Right lobe of liver (tissue), 6 donors: ENCODE measurements at regions not wholly inside any gene's neighbourhood (a gene's known extent, or its start where the extent isn't known, plus 50 kb on each side); places are given as distances from the start of the nearest gene placed in this dataset.

ENCODE experiments used
- ATAC-seq, 4 donors: fragments of 200-7000 bp; cut with Tn5 transposase; one replicate each; pipeline ENCODE4 v1.9.1; 2020; ENCODE audit warnings: mild to moderate bottlenecking in 4 of 4, moderate library complexity in 4 of 4
- DNase-seq, 3 donors: peaks; one replicate each; pipeline ENCODE4 v3.0.0-alpha.2; 2020
- H3K27ac ChIP-seq, 3 donors: fragments of 200-600 bp; one replicate each; pipeline ENCODE4 v1.8.0; 2022
- H3K27me3 ChIP-seq, 2 donors: fragments of 200-600 bp; one replicate each; pipeline ENCODE4 v1.8.0; 2022
- H3K36me3 ChIP-seq, 4 donors: fragments of 200-600 bp; sonication (generic) in 1 of 4; one replicate each; pipeline versions ENCODE4 v1.5.1 to v1.8.0; 2017 to 2022; ENCODE audit warnings: control low read depth in 1 of 4
- H3K4me1 ChIP-seq, 4 donors: fragments of 200-600 bp; sonication (generic) in 1 of 4; one replicate each; pipeline versions ENCODE4 v1.5.1 to v1.8.0; 2017 to 2022; ENCODE audit warnings: control low read depth in 1 of 4
- H3K4me3 ChIP-seq, 3 donors: fragments of 200-600 bp; one replicate each; pipeline ENCODE4 v1.8.0; 2022
- H3K9me3 ChIP-seq, 4 donors: fragments of 200-600 bp; sonication (generic) in 1 of 4; one replicate each; pipeline versions ENCODE4 v1.5.1 to v1.8.0; 2017 to 2022; ENCODE audit warnings: control low read depth in 1 of 4
- CTCF ChIP-seq, 4 donors: fragments of 200-600 bp in 3 of 4; fragments of 450-650 bp in 1 of 4; IDR thresholded peaks; one replicate each; pipeline versions ENCODE4 v1.5.1 to v1.8.0; 2016 to 2022; ENCODE audit warnings: antibody characterized with exemption in 4 of 4, mild to moderate bottlenecking in 2 of 4
- POLR2A ChIP-seq: fragments of 450-650 bp; IDR thresholded peaks from one replicate; pipeline ENCODE4 v1.6.1; 2017; ENCODE audit warnings: antibody characterized with exemption, mild to moderate bottlenecking
- WGBS: methylation state at CpG from one replicate; pipeline ENCODE4 v1.1.6; 2018; ENCODE audit warnings: low coverage, low lambda C conversion rate; ENCODE audit not compliant: insufficient coverage; ENCODE audit errors: missing lambda C conversion rate; 5-methylcytosine and 5-hydroxymethylcytosine counted together
- intact Hi-C, 2 donors: fragments of 100-400 bp; cut with DNase I; formaldehyde crosslinking; loops; one replicate each; pipeline versions ENCODE4 v1.11.2 to v1.14.1; 2022
- donor health status: DM: no; HTN: yes; CAD: no.
- donor health status: DM: no; HTN: no; CAD: no.
- donor health status: DM: no; HTN: no; CAD: no.
- donor health status: DM: no; HTN: yes; CAD: no.
- donor health status: DM: no; HTN: yes; CAD: no.

DNA sequence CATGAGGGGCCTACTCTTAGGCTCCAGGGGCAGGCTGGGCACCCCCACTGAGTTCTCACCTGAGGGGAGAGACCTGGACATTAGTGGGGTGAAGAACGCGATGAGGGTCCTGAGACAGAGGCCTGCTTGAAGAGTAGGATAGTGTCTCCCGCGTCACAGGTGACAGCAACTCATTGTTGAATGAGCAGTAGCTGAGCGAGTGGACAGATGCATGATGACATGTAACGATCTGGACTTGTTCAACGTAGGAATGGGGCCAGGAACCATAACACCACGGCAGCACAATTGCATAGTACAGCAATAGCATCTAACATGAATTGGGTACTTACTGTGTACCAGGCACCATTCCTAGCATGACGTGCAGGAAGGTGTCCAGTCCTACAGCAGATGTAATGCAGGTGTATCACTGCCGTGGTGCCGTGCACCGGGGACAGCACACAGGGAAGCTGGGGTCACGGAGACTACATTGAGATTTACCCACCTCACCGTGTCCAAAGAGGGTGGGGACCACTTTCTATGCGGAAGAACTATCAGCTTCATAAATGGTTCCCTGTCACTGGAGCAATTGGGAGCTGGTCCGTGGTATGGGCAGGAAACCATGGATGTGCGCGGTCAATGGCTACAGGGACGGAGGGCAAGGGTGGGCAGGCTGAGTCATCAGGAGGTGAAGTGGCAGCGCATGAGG, 1019.1 kb downstream of the TBC1D22A start:
- Histone ChIP-seq H3K27me3 (no peaks in the 10 kb centered on the region), H3K27ac (no peak overlapping the region), H3K9me3 (no peaks in the 10 kb centered on the region), H3K4me3 (no peak overlapping the region), H3K4me1 (no peaks in the 10 kb centered on the region), H3K36me3 (no peaks in the 10 kb centered on the region)
- no peak for ATAC-seq
- intact Hi-C loops = no loop called here
- TF ChIP-seq CTCF (IDR thresholded peaks at IDR 0.05) (no peak), POLR2A (no peak)
- 83% methylated on average over 9 of the region's 20 CpGs for WGBS
- DNase-seq = no peak

GRCh38 chr22:47781024-47781423, 1018.6 kb downstream of the TBC1D22A start:
- H3K27me3 ChIP-seq = no peaks in the 10 kb centered on the region
- no peak for TF ChIP-seq POLR2A
- no peak for TF ChIP-seq CTCF (IDR thresholded peaks at IDR 0.05)
- DNase-seq (no peak), ATAC-seq (no peak)
- H3K9me3 ChIP-seq = no peaks in the 10 kb centered on the region
- no peak overlapping the region for H3K4me3 ChIP-seq
- no peaks in the 10 kb centered on the region for H3K36me3 ChIP-seq
- WGBS = 65% methylated on average over 2 of the region's 12 CpGs
- no peak overlapping the region for H3K27ac ChIP-seq
- no peaks in the 10 kb centered on the region for H3K4me1 ChIP-seq
- intact Hi-C loops = no loop called here

GRCh38 chr22:47780281-47780875, 1017.9 kb downstream of the TBC1D22A start:
- H3K4me3 ChIP-seq = no peak overlapping the region
- DNase-seq (no peak), ATAC-seq (no peak)
- no peaks in the 10 kb centered on the region for H3K36me3 ChIP-seq
- TF ChIP-seq CTCF (IDR thresholded peaks at IDR 0.05) (no peak), POLR2A (no peak)
- H3K9me3 ChIP-seq = no peaks in the 10 kb centered on the region
- no peaks in the 10 kb centered on the region for H3K27me3 ChIP-seq
- WGBS = 74% methylated on average over 11 of the region's 14 CpGs
- H3K4me1 ChIP-seq = no peaks in the 10 kb centered on the region
- H3K27ac ChIP-seq = no peak overlapping the region
- intact Hi-C loops = no loop called here

DNA sequence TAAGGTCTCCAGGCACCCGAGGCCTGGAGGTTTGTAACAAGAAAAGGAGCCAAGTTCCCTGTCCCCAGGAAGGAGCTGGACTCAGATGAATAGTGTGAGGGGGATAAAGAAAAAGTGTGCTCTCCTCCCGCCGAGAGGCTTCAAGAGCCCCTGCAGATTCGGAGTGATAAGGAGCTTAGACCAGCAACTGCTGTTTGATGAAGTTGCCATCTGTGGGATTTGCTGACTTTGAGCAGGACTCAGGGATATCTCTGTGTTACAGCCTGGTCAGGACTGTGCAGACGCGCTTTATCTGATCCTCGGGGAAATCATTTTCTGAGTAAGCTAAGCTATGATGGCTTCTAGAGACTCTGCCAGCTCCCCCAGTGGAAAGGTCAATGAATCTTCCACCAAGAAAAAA, 1017.0 kb downstream of the TBC1D22A start:
- Histone ChIP-seq H3K9me3 (no peaks in the 10 kb centered on the region), H3K4me1 (no peaks in the 10 kb centered on the region), H3K27me3 (no peaks in the 10 kb centered on the region), H3K4me3 (no peak overlapping the region), H3K36me3 (no peaks in the 10 kb centered on the region), H3K27ac (no peak overlapping the region)
- DNase-seq (no peak), ATAC-seq (no peak)
- no peak for TF ChIP-seq CTCF (IDR thresholded peaks at IDR 0.05)
- TF ChIP-seq POLR2A = no peak
- intact Hi-C loops = no loop called here
- WGBS = 27% methylated on average over 6 of the region's 7 CpGs
